Skin of body (tissue), 1 donor: ENCODE measurements at regions not wholly inside any gene's neighbourhood (a gene's known extent, or its start where the extent isn't known, plus 50 kb on each side); places are given as distances from the start of the nearest gene placed in this dataset.
"Not testable (repeated sequence)": the region's sequence is repeated elsewhere in the genome, so short reads cannot be mapped to it uniquely, and the experiment has no call there.

Source experiments
- DNase-seq: peaks from one replicate; lab custom pipeline; 2025; lab: John Stamatoyannopoulos, UW

GRCh38 chr11:87466223-87466622 is 428.5 kb downstream of the TMEM135 start:
- DNase-seq = peak; percentile 86

GRCh38 chr11:87465716-87466115 is 428.0 kb downstream of the TMEM135 start:
- DNase-seq = no peak

- no peak for DNase-seq
These were observed 425.9 kb downstream of the TMEM135 start for GRCh38 chr11:87463486-87464102.

DNA sequence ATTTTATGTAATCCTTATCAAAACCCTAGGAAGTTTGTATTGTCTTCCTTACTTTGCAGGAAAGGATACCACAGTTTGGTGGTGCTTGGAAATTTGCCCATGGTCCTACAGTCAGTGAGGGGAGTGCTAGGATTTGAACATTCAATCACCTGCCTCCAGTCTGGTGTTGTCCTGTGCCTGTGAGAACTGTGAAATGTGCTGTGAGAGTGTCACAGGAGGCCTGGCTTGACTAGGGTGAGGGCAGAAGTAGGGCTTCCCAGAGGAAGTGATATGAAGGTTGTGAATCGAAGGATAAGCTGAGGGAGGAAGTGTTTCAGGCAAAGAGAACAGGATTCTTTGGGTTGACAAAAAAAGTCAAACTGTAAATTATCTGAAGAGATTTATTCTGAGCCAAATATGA is 424.4 kb downstream of the TMEM135 start:
- DNase-seq = no peak

DNA sequence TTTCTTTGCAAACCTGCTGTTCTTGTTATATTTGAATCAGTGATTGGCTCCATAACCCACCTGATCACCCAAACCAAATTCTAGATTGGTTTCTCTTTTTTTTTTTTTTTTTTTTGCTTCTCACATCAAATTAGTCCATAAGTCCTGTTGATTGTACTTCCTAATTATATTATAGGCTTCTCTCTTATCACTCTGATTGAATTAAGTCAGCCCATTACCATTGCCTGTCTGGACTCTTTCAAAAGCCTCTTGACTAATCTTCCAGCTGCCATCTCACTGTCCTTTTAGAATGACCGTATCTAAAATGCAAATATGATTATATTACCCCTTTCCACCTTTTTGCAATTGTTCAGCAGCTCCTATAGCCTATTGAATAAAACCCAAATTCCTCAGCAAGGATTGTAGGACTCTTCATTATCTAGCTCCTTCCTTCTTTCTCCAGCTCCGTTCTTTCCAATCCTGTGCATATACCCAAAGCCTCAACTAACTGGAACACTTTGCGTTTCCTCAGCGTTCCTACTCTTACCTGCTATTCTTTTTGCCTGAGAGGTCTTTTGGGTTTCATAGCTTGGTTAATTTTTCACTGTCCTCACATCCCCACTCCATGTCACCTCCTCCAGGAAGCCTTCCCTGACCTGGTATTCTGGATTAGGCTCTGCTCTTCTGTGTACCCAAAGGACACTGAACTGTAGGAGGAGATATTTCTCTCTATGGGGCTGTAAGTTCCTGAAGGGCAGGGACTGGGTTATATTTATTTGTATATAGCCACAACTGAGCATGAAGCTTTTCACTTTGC is 423.3 kb downstream of the TMEM135 start:
- no peak for DNase-seq

- no peak for DNase-seq
These were observed 422.5 kb downstream of the TMEM135 start for GRCh38 chr11:87460279-87460678.

DNA sequence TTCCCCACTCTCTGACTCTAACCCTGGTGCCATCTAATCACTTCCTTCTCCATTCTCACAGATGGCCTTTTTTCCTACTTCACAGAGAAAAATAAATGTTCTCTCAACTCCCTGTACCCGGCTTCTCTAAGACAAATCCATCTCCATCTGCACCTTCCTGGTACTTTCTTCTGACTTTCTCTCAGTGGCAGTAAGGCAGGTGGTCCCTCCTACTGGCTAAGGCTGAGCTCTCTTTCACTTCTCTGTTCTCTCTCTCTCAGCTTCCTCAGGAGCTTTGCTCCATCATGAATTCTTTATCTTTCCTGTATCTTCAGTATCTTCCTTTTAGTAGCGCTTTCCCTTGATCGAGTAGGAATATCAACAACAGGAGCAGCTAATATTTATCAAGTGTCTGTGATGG is 421.6 kb downstream of the TMEM135 start:
- DNase-seq = no peak

DNA sequence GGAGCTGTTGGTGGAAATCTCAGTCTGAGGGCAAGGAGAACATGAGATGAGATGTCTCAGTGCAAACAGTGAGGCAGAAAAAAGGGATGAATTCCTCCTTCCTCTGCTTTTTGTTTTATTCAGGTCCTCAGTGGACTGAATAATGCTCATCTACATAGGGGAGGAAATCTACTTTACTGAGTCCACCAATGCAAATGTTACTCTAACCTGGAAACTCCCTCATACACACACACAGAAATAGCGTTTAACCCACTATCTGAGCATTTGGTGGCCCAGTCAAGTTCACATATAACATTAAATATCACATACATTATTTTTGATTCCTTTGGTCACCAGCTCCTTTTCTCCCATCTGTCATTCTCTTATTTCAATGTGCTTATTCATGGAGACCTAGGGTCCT is 418.8 kb downstream of the TMEM135 start:
- DNase-seq = no peak

DNA sequence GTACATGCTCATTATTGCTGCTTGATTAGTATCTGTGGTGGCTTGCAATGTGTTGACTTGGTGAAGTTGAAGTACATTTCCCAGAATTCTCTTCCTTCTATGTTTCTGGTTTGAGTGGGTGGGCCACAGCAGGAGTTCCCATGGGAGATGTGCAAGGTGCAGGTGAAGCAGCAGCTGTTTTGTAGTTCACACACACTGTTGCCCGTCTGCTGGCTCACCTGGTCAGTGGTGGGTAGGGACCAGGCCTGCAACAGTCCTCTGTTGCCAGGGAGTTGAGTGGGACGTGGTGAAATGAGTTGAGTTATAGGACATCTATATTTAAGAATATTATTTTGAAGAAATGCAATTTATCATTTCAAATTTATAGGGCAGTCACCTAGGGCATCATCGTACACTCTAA is 417.4 kb downstream of the TMEM135 start:
- DNase-seq = no peak

GRCh38 chr11:87454241-87454640 is 416.5 kb downstream of the TMEM135 start:
- DNase-seq = no peak

GRCh38 chr11:87453531-87454089 is 415.9 kb downstream of the TMEM135 start:
- no peak for DNase-seq

GRCh38 chr11:87452025-87452424 is 414.3 kb downstream of the TMEM135 start:
- DNase-seq = not testable (repeated sequence)

- no peak for DNase-seq
These were observed 413.7 kb downstream of the TMEM135 start for GRCh38 chr11:87451395-87451794.

DNA sequence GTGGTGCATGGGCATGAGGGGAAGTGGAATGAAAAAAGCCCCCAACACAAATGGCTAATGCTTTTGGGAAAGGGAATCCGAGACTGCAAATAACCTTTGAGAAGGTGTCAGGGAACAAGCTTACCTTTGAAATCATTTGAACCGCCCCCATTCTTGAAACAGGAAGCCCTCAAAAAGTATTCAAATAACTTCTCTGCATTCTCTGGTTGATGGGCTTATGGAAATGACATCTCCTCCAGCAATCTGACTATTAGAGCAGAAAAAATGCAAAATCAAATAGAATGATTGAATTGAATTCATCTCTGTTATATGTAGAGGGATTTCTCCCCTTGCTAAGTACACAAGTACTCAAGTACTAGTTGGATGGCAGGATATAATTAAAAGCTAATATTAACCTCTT is 409.9 kb downstream of the TMEM135 start:
- no peak for DNase-seq

GRCh38 chr11:87444993-87445392 is 407.3 kb downstream of the TMEM135 start:
- DNase-seq = peak; percentile 81

DNA sequence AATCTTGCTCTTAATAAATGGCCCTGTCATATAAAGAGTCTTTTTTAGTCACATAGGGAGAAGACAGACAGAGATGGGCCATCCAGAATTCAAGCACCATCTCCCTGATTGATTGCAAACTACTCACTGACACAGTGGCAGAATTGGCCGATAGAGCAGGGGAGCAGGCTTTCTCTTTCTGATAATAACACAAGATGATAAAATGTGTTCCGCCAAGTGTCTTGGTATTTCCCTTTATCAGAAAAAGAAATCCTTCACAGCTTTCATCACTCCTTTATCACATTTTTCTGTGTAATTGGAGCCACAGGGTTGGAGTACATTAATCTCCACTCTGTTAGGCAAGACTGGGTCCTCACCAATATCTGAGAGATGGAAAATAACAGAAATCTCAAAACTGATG is 406.0 kb downstream of the TMEM135 start:
- peak; percentile 43 for DNase-seq

DNA sequence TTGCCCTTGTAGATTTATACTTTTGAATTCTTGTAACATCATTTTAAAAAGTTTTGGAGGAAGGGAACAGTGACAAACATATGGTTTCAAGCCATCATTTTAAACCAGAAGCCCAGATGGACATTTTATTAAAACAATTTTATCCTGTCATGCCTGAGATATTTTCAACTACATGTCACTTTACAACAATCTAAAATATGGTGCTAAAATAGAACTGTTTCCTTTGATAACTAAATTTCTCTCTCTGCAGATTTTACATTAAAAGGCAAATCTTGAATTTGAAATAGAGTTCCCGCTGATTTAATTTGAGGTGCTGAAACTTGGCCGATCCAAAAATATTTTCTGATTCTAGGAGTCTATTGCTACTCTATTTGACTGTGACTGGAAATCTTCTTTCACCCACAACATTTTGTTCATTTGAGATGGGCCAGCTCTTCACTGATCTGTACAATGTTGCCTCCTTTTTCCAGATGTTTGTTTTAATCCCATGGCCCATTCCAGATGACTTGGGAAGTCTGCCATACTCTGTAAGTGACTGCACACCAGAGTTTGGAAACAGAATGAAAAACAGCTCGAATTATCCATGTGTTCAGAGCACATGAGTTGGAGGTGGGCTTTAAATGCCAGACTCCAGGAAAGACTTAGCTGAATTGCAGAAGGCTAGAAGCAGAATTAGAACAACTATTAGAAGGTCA is 402.5 kb downstream of the TMEM135 start:
- DNase-seq = peak; percentile 85

- no peak for DNase-seq
These were observed 400.7 kb downstream of the TMEM135 start for GRCh38 chr11:87438416-87438815.

DNA sequence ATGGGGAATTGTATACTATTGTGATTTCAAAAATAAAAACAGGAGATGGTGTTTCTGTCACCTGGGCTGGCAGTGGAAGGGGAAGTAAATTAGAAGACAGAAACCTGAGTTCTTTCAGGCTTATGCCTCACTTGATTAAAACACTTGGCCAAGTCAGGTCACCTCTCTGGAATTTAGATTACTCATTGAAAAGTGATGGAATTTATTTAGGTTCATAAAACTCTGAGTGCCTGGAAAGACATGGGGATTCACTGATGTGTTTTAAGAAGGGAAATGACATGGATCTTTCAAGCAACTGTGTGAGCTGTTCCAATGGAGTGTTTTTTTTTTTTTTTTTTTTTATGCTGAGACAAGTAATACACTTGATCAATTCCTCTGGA is 400.1 kb downstream of the TMEM135 start:
- DNase-seq = no peak

DNA sequence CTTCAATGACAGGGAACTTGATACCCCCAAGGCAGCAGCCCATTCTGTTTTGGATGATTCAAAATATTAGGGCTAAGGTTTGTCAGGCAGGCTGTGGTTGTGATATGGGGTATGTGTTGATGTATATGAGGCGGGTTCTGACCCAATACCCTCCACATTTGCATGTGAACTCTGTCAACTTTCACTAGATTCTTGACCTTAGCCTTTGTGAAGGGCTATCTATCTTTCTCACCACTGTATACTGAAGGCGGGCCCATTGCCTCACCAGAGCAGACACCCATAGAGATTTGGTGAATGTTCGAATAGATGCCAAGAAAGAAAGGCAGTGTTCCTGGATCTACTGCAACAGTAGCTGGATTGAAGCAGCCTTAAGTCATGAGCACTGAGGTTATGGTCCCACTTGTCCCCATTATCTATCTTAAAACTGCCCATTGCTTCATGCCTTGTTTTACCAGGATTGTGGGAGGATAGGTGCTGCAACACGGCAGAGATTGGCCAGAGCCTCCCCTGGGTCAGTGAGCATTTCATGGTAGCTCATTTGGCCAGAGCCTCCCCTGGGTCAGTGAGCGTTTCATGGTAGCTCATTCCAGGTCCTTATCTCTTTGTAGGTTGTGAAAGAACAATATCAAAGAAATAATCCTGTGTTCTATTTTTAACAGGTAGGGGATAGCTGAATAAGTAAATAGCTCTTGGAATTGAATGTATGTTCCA is 399.6 kb downstream of the TMEM135 start:
- no peak for DNase-seq

DNA sequence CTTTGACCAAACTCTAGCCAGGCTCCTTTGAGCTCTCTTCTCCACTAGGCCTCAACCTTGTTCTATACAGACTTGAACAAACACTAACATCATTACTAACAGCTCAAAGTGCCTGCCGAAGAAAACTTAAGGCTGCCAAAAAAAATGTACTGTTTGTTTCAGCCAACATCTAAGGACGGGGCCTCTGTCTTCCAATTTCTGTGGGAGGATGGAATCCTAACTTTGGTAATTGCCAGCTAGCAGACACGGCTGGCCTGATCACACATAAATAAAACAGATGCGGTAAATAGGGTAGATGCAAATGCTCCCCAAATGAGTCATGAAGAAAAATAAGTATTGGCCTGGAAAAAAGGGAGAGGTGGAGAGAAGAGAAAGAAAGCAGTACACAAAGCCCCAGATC is 394.3 kb downstream of the TMEM135 start:
- DNase-seq = peak; percentile 78

DNA sequence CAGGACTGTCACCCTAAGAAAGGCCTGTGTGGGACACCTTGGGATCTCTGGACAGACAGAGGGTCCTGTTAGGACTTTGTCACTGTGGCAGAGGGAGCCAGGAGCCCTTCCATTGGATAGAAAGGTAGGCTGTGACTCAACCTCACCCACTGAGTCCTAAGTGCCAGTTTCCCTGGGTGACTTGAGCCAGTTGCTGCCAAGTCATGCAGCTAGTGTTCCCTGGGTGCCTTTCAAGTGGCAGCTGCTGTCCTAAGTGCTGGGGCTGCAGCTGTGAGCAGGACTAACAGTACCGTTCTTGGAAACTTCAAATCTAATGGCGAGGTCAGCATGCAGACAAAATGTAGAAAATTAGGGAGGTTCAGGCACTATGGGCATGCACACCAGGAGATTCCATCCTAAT is 393.7 kb downstream of the TMEM135 start:
- DNase-seq = no peak
